AG10803 (cell line): ENCODE measurements at regions not wholly inside any gene's neighbourhood (a gene's known extent, or its start where the extent isn't known, plus 50 kb on each side); places are given as distances from the start of the nearest gene placed in this dataset.

ENCODE experiments used
- DNase-seq: peaks from one replicate; pipeline ENCODE4 v3.0.0; 2010; ENCODE audit warnings: low read depth
- H3K4me3 ChIP-seq: 2 replicates; pipeline ENCODE4 v1.5.1; 2011; ENCODE audit warnings: mild to moderate bottlenecking, low read length, control low read depth
- TF ChIP-seq, protein P1 (sequence below): conservative IDR thresholded peaks from 2 replicates; pipeline ENCODE4 v1.5.1; 2011; ENCODE audit warnings: mild to moderate bottlenecking, low read length, control low read depth, inconsistent platforms

DNA sequence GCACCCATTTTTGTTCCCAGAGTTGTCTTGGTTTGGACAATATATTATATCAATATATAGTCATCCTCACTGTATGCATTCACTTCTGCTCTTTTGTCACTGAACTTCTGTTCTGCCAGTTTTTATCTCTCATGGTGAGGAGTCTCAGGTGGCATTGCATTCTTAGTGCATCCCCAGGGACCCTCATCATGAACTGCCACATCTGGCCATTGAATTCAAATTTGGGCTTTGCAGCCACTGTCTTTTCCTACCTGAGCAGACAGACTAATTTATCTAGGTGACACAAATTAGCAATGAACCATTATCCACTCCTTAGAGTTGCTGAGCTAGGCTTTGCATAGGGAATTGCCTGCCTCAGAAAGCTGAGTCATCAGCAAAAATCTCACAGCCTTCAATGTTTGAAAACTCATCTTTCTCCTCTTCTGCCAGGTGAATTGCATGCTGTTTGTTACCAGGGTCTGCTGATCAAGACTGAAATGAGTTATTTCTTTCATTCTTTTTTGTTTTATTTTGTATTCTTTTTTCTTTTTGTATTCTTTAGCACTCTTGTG is 316.8 kb upstream of the MTPN start:
- no peak for DNase-seq
- TF ChIP-seq, protein P1, sequence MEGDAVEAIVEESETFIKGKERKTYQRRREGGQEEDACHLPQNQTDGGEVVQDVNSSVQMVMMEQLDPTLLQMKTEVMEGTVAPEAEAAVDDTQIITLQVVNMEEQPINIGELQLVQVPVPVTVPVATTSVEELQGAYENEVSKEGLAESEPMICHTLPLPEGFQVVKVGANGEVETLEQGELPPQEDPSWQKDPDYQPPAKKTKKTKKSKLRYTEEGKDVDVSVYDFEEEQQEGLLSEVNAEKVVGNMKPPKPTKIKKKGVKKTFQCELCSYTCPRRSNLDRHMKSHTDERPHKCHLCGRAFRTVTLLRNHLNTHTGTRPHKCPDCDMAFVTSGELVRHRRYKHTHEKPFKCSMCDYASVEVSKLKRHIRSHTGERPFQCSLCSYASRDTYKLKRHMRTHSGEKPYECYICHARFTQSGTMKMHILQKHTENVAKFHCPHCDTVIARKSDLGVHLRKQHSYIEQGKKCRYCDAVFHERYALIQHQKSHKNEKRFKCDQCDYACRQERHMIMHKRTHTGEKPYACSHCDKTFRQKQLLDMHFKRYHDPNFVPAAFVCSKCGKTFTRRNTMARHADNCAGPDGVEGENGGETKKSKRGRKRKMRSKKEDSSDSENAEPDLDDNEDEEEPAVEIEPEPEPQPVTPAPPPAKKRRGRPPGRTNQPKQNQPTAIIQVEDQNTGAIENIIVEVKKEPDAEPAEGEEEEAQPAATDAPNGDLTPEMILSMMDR, result no peak

DNA sequence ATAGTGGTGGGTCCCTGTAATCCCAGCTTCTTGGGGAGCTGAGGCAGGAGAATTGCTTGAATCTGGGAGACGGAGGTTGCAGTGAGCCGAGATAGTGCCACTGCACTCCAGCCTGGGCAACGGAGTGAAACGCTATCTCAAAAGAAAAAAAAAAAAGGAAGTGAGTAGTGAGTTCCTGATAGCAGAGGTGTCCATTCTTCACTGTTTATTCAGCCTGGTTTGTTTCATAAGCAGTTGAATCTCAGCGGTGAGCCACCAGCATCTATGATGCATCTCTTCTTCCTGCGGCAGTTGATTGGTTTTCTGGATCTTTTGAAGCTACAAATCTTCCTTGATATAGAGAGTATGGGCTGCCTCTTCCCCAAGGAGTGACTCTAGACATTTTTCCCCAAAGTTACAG is 316.1 kb upstream of the MTPN start:
- TF ChIP-seq, protein P1, result no peak
- H3K4me3 ChIP-seq, result no peak overlapping the region
- DNase-seq, result no peak

More for the DNA sequence above, 316.8 kb upstream of the MTPN start:
- no peak overlapping the region for H3K4me3 ChIP-seq

DNA sequence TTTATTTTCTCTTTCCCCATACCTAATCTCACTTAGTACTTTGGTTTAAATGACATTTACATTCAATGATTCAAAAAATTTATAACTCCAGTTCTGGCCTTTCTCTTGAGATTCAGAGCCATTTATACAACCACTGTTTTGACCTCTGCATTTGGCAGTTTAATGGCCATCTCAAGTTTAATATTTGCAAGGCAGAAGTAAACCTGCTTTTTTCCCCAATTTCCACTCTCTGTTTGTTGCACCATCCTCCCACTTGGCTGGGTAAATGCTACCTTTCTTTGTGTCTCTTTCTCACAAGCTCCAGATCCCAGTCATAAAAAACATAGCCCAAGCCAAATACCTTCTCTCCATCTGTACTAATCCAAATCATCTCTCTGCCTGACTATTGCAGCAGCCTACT is 315.2 kb upstream of the MTPN start:
- no peak for DNase-seq
- no peak overlapping the region for H3K4me3 ChIP-seq
- TF ChIP-seq, protein P1, result no peak

DNA sequence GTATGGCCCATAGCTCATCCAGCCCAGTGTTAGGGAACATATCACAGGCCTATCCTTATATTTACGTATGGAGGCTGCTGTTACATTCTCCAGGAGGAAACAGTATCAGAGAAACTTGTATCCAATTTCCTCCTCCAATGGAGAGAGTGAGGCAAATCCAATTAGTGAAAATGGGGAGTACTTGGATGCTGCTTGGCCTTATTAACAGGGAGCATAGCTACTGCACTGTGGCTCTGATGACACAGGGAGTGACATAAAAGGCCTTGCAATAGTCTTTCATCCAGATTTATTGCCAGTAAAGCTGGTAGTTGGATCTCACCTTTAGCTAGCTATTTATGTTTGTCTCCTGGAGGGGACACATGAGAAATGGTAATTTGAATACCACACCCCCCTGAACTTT is 313.2 kb upstream of the MTPN start:
- DNase-seq, result no peak
- no peak overlapping the region for H3K4me3 ChIP-seq
- TF ChIP-seq, protein P1, result no peak

DNA sequence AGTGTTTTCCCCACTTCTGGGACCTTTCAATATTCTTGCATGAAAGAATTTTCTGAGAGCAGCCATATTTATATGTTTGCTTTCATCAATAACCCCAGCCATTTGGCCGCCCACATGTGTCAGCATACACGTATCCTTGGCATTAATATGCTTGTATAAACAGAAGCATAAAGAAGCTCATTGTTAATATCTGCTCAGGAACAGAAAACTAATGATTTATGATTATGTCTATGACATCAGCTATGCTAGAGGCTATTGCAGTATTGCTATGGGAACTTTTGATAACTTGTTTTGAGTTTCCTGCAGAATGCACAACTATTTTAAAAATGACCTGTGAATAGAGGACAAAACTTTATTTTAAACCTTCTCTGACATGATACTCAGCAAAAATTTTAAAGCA is 300.9 kb upstream of the MTPN start:
- no peak overlapping the region for H3K4me3 ChIP-seq
- no peak for DNase-seq
- TF ChIP-seq, protein P1, result no peak

DNA sequence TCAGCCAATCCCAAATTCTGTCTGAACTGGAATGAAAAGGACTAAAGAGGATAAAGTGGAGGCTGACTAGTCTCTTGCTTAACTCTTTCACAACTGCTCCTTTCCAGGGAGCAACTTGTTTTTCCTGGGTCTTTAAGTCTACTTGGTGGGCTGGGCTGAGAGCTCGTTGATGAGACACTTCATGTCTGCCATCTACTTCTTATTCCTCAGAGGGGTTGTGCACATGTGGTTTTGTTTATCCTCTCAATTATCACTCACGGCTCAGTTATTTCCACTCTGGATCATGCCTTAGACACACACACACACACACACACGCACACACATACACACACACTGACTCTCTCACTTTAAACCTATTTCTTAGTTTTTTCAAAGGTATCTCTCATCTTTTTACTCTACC is 298.6 kb upstream of the MTPN start:
- TF ChIP-seq, protein P1, result no peak
- DNase-seq, result peak; percentile 18
- H3K4me3 ChIP-seq, result no peak overlapping the region

DNA sequence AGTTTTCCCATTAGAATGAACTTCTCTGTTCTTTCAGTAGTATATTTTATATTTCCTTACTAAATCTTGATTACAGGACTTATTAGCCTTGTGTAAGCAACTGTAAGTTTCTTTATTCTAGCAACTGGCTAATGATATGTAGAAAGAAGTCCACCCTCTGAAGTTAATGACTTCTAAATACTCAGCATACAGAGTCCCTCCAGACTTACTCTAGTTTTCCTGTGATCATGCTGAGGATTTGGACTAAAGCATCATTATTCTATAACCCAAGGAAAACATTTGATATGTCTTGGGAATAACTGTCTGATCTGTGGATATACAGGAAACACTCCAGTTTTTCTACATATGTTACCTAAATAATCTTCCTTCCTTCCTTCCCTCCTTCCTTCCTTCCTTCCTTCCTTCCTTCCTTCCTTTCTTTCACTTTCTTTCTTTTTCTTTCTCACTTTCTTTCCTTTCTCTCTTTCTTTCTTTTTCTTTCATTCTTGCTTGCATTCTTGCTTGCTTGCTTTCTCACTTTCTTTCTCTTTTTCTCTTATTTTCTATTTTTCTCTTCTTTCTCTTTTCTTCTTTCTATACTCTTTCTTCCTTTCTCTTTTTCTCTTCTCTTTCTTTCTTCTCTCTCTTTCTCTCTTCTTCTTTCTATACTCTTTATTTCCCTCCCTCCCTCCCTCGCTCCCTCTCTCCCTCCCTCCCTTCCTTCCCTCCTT is 297.6 kb upstream of the MTPN start:
- TF ChIP-seq, protein P1, result no peak
- H3K4me3 ChIP-seq, result no peak overlapping the region
- DNase-seq, result no peak
